Epithelial cell of proximal tubule (primary cell): ENCODE measurements at regions not wholly inside any gene's neighbourhood (a gene's known extent, or its start where the extent isn't known, plus 50 kb on each side); places are given as distances from the start of the nearest gene placed in this dataset.
A peak's percentile ranks its signal among the peaks of the same experiment; 100 is the strongest.

ENCODE experiments used
- DNase-seq: peaks from one replicate; pipeline ENCODE4 v3.0.0-alpha.2; 2011; ENCODE audit warnings: low read depth
- H3K4me3 ChIP-seq: 2 replicates; pipeline ENCODE4 v1.5.1; 2011; ENCODE audit warnings: low read depth, mild to moderate bottlenecking, low read length
- TF ChIP-seq, protein P1 (sequence below): conservative IDR thresholded peaks from 2 replicates; pipeline ENCODE4 v1.5.1; 2012; ENCODE audit warnings: low read depth, mild to moderate bottlenecking, low read length

- H3K4me3 ChIP-seq = no peak overlapping the region
- no peak for DNase-seq
- TF ChIP-seq, protein P1, sequence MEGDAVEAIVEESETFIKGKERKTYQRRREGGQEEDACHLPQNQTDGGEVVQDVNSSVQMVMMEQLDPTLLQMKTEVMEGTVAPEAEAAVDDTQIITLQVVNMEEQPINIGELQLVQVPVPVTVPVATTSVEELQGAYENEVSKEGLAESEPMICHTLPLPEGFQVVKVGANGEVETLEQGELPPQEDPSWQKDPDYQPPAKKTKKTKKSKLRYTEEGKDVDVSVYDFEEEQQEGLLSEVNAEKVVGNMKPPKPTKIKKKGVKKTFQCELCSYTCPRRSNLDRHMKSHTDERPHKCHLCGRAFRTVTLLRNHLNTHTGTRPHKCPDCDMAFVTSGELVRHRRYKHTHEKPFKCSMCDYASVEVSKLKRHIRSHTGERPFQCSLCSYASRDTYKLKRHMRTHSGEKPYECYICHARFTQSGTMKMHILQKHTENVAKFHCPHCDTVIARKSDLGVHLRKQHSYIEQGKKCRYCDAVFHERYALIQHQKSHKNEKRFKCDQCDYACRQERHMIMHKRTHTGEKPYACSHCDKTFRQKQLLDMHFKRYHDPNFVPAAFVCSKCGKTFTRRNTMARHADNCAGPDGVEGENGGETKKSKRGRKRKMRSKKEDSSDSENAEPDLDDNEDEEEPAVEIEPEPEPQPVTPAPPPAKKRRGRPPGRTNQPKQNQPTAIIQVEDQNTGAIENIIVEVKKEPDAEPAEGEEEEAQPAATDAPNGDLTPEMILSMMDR = no peak
Observed at GRCh38 chr3:168870892-168871291, 775.2 kb upstream of the GOLIM4 start.

DNA sequence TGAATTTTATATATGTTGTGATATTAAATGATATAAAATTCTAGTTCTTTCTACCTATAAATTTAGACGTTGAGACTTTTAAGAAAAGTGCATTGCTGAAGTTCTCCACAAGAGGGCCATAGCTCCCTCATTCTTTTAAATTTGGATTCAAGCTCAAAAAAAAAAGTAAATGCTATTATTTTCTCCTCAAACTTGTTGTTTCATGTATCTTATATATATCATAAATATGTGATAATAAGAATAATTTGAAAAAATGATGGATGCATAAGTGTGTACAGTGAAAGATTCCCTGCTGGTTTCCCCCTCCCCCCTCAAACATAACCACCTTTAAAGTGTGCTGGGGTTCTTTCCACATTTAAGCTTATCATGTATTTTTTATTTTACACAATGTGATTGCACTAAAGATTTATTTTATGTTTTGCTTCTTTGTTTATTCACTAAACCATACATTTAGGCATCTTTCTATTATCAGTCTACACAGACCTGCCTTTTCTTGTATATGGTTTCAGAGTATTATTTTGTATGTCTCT, 769.4 kb upstream of the GOLIM4 start:
- TF ChIP-seq, protein P1 = peak; percentile 83
- H3K4me3 ChIP-seq = peak overlapping the region; percentile 39
- DNase-seq = no peak

DNA sequence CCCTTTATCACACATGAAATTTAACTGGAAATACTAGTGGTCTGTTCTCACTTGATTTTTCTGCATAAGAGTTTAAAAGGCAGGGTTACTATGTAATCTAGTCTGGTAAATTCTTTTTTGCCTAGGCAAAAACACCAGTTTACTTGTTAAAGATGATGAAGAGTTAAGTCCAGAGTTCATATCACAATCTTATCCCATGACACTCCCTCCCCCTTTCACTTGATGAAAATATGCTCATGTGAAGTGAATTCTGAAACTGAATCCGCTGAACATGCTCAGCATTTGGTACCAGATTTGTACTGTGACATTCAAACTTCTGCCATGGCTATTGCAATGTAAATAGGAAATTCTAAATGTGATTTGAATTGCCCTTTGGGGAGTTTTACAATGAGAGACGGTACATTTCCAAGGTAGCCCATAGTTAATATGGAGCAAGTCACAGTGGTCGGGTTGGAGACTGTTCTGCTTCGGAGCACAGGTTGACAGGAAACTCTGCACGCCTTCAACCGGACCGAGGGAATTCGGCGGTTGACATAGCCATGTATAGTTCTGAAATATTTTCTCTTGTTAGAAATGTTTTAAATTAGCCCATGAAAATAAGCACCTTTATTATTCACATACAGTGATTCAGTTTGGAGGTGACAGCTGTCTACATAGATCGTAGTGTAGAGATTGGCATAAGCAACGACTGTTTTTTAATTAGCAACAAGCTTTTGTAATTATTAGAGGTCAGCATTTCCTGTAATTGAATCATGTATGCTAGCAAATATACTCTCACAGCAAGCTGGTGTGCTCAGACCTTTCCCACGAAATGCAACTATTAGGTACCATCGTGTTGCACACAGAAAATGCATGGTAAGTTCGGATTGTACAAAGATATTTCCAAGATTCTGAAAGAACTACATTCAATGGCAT, 768.6 kb upstream of the GOLIM4 start:
- peak overlapping the region; percentile 39 for H3K4me3 ChIP-seq
- TF ChIP-seq, protein P1 = no peak
- DNase-seq = peak; percentile 73

DNA sequence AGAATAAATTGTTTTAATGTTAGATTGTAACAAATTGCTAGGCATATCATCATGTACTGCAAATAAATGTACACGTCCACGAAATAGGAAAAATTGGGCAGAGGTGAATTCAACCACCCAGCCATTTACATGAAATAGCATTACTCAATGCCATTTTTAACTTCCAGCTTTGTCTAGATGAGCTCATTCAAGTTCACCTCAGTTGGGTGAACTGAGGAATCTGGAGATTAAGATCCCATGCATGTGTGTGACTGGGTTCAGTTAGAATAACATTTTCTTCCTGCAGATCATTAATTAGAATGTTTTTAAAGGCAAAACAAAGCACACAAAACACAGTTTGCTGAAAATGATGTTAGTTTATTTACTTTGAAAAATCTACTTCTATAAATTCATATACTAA, 767.8 kb upstream of the GOLIM4 start:
- peak; percentile 93 for DNase-seq
- H3K4me3 ChIP-seq = no peak overlapping the region
- TF ChIP-seq, protein P1 = no peak

GRCh38 chr3:168862466-168862865, 766.7 kb upstream of the GOLIM4 start:
- TF ChIP-seq, protein P1 = no peak
- DNase-seq = peak; percentile 61
- no peak overlapping the region for H3K4me3 ChIP-seq

- TF ChIP-seq, protein P1 = no peak
- DNase-seq = no peak
- H3K4me3 ChIP-seq = no peak overlapping the region
Observed at GRCh38 chr3:168860592-168860991, 764.9 kb upstream of the GOLIM4 start.
